HPDE6-E6E7 (cell line): ENCODE measurements at regions not wholly inside any gene's neighbourhood (a gene's known extent, or its start where the extent isn't known, plus 50 kb on each side); places are given as distances from the start of the nearest gene placed in this dataset.

ENCODE experiments used
- DNase-seq: peaks from one replicate; pipeline ENCODE4 v3.0.0; 2011; ENCODE audit warnings: missing footprints; ENCODE audit errors: extremely low spot score

DNA sequence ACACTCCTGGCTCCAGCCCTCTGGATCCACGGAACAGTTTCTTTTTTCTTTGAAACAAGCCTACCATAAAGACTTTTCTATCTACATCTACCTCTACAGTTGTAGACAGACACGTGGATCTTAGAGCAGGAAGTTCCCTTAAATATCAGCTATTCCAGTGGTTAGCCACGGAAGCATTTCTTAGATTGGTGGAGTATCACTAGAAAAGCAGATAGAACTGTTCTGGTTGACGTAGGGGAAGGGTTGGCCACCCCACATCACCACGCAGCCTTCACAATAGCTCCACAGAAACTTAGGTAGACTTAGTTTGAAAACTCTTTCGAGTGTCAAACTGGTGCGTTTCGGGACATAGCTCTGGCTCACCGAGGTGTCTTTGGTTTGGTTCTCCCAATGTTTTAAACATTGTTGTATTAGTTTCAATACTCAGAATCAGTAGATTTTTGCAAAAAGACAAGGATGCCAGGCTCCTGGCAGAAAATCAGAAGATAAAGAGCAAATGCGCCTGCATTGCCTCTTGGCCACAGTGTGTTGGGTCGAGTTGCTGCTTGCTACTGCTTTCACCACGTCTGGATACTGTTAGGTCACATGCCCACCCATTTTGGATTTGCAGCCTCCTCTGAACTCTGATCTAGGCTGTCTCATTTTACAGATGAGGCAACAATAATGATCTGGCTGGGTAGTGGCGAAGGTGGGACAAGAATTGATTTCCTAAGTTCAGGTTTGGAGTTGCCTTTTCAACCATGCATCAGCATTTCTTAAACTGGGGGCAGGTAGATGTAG, 71.5 kb upstream of the DTNBP1 start:
- DNase-seq = no peak

DNA sequence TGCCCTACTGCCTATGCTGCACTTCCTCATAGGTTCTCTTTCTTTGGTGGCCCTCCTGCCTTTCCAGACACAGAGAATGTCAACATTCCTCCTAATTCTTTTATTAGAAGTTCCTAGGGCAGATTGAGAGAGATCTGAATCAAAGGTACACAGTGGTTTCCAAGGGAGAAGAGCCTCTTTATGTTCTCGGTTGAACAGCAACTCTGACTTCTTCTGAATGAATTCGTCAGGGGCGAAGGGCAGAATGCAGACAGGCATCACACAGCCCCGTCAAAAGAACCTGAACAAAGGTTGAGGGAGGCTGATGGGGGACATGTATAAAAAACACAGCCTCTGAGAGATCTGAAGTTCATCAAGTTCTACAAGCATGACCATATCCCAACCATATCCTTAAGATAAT, 68.1 kb upstream of the DTNBP1 start:
- no peak for DNase-seq

- no peak for DNase-seq
These were observed 67.6 kb upstream of the DTNBP1 start for GRCh38 chr6:15730442-15730841.

GRCh38 chr6:15722731-15723130, 59.9 kb upstream of the DTNBP1 start:
- no peak for DNase-seq

DNA sequence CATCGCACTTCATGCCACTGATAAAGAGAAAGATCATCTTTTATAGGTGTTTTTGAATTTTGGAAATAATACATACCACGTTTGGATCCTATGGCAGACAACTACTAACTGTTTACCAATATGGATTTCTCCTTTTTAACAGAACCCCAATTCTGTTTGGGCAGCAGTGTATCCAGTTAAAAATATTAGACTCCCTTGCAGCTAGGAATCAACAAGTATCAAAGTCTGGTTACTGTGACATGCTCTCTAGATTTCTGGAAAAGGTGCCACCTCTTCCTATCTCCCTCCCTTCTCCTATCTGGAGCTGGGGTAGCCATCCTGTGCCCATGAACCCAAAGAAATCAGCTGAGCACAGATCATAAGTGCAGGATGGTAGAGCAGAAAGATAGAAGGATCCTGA, 54.1 kb upstream of the DTNBP1 start:
- no peak for DNase-seq

GRCh38 chr6:15715851-15716250, 53.0 kb upstream of the DTNBP1 start:
- no peak for DNase-seq

- peak; percentile 40 for DNase-seq
These were observed 52.2 kb upstream of the DTNBP1 start for GRCh38 chr6:15715060-15715459.

DNA sequence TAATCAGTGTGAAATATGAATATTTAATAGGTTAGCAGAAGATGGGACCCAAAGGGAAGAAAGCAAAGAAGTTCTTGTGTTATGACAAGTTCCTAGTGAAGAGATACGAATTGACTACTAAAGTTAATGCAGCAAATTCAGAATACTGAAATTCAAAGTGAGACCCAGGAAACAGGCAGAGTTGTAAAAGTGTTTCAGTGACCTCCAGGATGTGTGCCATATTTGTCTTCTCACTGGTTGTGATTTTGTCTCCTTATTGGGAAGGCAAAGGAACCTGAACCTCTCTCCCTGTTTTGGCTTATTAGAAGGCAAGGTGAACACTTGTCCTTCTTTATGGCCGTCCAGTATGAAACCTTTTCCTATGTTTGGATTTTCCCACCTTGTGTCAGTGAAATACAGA, 51.8 kb upstream of the DTNBP1 start:
- DNase-seq = no peak

DNA sequence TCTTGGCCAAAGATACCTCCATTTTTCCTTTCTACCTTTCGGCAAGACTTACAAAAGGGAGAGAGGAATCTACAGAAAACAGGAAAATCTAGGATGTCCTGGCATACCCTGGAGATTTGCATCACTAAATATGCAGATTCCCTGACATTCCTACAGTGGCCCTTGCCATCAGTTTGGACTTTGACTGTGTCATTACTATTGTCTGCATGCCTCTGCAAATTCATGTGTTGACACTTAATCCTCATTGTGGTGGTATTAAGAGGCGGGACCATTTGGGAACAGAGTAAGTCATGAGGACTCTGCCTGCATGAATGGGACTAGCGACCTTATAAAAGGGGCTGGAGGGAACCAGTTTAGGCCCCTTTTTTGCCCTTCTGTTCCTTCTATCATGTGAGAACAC, 50.5 kb upstream of the DTNBP1 start:
- no peak for DNase-seq

- no peak for DNase-seq
These were observed 50.0 kb upstream of the DTNBP1 start for GRCh38 chr6:15712797-15713196.
